HS-5 (cell line): ENCODE measurements at regions not wholly inside any gene's neighbourhood (a gene's known extent, or its start where the extent isn't known, plus 50 kb on each side); places are given as distances from the start of the nearest gene placed in this dataset.
A peak's percentile ranks its signal among the peaks of the same experiment; 100 is the strongest.
"Not testable (repeated sequence)": the region's sequence is repeated elsewhere in the genome, so short reads cannot be mapped to it uniquely, and the experiment has no call there.

Experiments
- DNase-seq: peaks from one replicate; pipeline ENCODE4 v3.0.0-alpha.2; 2012; ENCODE audit warnings: low read depth

GRCh38 chr2:118464546-118465265 lies 376.4 kb downstream of the INSIG2 start:
- no peak for DNase-seq

GRCh38 chr2:118464046-118464445 lies 375.8 kb downstream of the INSIG2 start:
- DNase-seq, result no peak

GRCh38 chr2:118460425-118460824 lies 372.2 kb downstream of the INSIG2 start:
- DNase-seq, result no peak

DNA sequence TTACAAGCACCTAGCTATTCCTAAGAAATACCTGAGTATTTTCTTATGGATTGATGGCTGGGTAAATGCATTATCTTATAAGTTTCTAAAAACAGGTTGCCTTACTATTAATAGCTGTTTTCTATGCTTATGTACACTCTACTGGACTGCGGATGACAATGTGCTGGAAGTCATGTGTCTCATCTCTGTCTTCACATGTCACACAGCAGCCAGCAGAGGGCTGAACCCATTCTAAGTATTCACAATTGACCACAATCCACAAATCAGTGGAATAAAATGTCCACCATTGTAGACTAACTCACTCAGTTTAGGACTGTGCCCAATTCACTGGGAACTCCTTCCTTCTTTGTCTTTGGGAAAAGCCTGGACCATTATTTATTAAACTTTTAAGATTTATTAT lies 371.2 kb downstream of the INSIG2 start:
- no peak for DNase-seq

- DNase-seq, result no peak
These were observed 369.7 kb downstream of the INSIG2 start for GRCh38 chr2:118457951-118458350.

DNA sequence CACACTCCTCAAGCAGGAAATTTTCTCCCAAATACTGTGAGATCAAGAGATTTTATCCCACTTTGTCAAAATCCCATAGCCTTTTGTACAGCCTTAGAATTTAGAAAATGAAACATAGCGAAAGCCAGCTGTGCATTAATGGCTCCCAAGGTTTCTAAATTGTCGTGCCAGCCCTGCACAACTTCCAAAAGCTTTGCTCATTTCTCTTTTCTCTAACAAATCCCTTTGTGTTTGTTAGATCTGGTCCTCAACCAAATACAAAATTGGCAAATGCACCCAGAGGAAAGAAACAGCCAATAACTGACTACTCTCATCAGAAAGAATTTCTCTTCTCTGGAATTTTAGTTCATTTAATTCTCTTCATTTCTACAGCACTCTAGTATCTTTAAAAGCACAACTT lies 361.1 kb downstream of the INSIG2 start:
- no peak for DNase-seq

- peak; percentile 78 for DNase-seq
These were observed 355.3 kb downstream of the INSIG2 start for GRCh38 chr2:118443596-118443995.

DNA sequence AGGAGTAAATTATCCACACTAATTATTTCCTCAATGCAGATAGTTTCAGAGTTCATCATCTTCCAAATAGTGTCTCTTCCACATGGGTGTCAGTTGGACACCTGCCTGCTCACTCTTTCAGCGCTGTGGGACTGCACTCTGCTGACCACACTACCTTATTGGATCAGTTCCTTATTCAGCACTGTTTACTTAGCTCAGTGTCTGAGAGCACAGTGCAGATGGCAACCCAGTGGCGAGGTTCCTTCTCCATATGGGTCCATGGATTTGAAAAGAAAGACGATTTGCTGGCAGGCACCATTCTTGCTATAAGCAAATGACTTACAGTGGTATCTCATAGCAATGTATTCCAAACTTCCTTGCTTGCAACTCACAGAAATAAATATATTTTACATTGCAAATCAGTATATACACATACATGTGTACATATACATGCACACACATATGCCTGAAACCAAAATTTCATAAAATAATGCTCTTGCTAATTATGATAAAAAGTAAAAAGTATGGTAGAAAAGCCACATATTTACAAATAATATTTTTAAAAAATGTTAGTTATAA lies 354.8 kb downstream of the INSIG2 start:
- DNase-seq, result no peak

DNA sequence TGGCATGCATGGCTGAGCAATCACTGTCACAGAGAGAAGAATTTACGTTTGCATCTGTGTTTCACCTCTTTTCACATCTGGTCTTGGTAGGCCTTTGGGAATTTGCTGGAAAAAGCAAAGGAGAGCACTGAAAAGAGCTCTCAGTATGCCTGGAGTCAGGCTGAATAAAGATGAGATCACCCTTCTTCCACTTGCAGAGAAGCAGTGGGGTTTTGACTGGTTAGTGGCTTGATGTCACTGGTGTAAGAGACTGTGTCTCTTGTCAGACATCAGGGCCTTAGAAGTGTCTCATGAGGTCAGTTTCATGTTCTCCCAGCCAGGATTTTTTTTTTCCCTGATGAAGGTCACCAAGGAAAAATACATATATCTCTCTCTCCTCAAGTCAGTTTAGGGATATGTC lies 353.8 kb downstream of the INSIG2 start:
- DNase-seq, result no peak

- no peak for DNase-seq
These were observed 352.3 kb downstream of the INSIG2 start for GRCh38 chr2:118440404-118441098.

- DNase-seq, result no peak
These were observed 349.2 kb downstream of the INSIG2 start for GRCh38 chr2:118437501-118437900.

DNA sequence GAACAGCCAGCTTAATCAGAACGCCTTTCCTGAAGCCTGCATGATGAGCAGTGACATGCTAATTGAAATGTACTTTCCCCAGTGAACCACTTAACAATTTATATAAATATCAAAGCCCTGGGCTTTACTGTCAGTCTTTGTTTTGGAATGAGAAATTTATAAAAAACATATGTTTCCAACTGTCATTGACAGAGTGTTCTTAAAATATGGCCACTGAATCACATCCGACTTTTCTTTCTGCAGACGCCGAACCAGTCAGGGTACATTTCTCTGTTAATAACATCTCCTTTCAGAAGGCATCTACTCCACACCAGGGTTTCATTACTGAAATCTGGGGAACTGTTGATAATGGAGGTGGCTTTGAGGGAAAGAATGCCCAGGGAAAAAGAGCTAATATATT lies 343.7 kb downstream of the INSIG2 start:
- no peak for DNase-seq

GRCh38 chr2:118431586-118431985 lies 343.3 kb downstream of the INSIG2 start:
- DNase-seq, result no peak

- DNase-seq, result peak; percentile 8
These were observed 342.9 kb downstream of the INSIG2 start for GRCh38 chr2:118431165-118431517.

DNA sequence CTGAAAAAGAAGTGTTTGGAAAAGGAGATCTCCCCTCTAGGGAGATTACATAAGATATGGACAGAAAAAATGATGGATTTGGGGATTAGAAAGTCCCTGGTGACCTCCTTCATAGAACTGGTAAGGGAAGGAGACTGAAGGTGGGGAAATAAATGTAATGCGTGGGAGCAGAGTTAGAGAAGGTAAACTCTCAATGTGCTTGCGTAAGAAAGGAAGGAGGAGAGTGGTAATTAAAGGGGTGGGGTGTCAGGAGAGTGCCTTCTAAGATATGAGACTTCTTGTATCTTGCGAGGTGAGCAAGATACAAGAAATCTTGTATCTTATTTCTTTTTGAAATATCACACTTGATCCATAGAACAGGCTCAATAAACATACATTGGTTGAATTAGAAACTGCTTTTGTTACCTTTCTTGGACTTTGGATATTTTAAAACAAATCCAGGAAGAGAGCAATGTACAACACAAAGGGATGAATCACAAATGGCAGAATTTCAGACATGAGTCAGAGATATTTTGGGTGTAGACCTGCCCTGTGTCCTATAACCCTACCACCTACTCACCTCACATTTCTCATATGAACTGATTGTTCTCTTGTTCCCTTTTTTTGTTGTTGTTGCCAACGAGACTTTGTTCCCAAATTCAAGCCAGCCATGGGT lies 342.4 kb downstream of the INSIG2 start:
- DNase-seq, result peak; percentile 55

- DNase-seq, result no peak
These were observed 336.9 kb downstream of the INSIG2 start for GRCh38 chr2:118425191-118425590.

GRCh38 chr2:118423776-118424175 lies 335.5 kb downstream of the INSIG2 start:
- no peak for DNase-seq

DNA sequence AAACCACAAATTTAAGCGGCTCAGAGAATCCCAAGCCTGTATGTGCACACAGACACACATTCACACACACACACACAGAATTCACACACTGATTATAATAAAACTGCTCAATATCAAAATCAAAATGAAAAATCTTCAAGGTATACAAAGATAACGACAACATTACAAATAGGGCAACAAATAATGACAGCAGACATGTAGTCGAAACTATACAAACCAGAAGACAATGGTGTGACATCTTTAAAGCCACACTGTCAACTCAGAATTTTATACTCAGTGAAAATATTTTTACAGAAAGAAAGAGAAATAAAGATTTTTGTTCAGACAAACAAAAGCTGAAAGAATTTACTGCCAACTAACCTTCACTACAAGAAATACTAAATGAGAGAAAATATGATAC lies 333.4 kb downstream of the INSIG2 start:
- DNase-seq, result no peak

GRCh38 chr2:118417406-118418120 lies 329.3 kb downstream of the INSIG2 start:
- peak; percentile 19 for DNase-seq

DNA sequence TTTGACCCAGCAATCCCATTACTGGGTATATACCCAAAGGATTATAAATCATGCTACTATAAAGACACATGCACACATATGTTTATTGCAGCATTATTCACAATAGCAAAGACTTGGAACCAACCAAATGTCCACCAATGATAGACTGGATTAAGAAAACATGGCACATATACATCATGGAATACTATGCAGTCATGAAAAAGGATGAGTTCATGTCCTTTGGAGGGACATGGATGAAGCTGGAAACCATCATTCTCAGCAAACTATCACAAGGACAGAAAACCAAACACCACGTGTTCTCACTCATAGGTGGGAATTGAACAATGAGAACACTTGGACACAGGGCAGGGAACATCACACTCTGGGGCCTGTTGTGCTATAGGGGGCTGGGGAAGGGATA lies 326.9 kb downstream of the INSIG2 start:
- not testable (repeated sequence) for DNase-seq

GRCh38 chr2:118403658-118404451 lies 315.6 kb downstream of the INSIG2 start:
- DNase-seq, result no peak

DNA sequence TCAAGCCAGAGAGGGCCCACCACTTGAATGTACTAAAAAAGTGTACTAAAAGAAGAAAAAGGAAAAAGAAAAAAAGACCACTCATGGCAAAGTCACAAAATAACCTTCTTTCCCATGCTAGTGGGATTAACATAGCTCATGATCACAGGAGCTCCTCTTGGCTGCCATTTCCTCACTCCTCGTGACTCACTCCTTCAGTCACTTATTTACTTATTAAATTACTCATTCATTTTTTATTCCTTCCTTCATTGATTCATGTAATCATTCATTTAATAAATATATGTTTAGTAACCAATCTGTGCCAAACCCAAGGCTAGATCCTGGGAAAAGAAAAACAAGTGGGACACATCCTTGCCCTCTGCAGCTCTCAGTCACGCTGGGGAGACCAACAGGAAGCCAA lies 300.5 kb downstream of the INSIG2 start:
- peak; percentile 53 for DNase-seq
